Liver (tissue), 3 donors: ENCODE measurements at regions not wholly inside any gene's neighbourhood (a gene's known extent, or its start where the extent isn't known, plus 50 kb on each side); places are given as distances from the start of the nearest gene placed in this dataset.

Source experiments
- FOXA1 ChIP-seq: IDR thresholded peaks from 2 replicates; pipeline ENCODE4 v1.6.1; 2016; ENCODE audit warnings: antibody characterized with exemption
- SP1 ChIP-seq: IDR thresholded peaks from 2 replicates; pipeline ENCODE4 v1.6.1; 2018; ENCODE audit warnings: antibody characterized with exemption, mild to moderate bottlenecking
- YY1 ChIP-seq: IDR thresholded peaks from 2 replicates; pipeline ENCODE4 v1.6.1; 2016; ENCODE audit warnings: antibody characterized with exemption, mild to moderate bottlenecking
- TF ChIP-seq, protein P1 (sequence below): fragments of 150-350 bp; IDR thresholded peaks from 2 replicates; pipeline ENCODE4 v1.5.1; 2017; ENCODE audit warnings: improper control_type of control experiment, low read depth, low read length; ENCODE audit not compliant: missing input control
- TF ChIP-seq, protein P2 (sequence below): IDR thresholded peaks from 2 replicates; pipeline ENCODE4 v1.6.1; 2016; ENCODE audit warnings: antibody characterized with exemption, mild to moderate bottlenecking
- donor health status: healthy.
- donor health status: healthy.

DNA sequence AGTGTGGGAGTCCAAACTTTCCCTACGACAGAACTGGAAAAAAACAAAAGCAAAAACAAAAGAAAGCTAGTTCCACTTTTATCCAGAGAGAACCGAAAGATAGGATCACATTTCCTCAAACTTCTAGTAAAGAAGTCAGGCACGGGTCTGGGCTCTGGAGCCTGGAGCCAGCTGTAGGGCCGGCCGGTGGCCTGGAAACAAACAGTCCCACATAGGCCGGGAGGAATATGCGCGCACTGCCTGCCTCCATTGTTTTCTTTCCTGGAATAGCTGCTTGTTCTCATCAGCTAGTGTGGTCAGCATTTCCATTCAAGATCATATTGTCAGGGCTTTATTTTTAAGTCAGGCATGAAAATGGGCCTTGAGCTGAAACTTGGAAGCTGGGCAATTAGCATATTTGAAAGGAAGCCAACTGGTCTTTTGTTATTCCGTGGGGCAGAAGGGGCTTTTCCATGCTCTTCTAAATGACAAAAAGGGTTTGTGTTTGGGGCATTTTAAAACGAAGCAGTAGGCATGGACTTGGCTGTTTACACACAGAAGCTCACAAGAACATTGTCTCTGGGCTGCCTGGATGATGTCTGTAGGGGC lies 58.7 kb upstream of the RFX8 start:
- TF ChIP-seq, protein P1, sequence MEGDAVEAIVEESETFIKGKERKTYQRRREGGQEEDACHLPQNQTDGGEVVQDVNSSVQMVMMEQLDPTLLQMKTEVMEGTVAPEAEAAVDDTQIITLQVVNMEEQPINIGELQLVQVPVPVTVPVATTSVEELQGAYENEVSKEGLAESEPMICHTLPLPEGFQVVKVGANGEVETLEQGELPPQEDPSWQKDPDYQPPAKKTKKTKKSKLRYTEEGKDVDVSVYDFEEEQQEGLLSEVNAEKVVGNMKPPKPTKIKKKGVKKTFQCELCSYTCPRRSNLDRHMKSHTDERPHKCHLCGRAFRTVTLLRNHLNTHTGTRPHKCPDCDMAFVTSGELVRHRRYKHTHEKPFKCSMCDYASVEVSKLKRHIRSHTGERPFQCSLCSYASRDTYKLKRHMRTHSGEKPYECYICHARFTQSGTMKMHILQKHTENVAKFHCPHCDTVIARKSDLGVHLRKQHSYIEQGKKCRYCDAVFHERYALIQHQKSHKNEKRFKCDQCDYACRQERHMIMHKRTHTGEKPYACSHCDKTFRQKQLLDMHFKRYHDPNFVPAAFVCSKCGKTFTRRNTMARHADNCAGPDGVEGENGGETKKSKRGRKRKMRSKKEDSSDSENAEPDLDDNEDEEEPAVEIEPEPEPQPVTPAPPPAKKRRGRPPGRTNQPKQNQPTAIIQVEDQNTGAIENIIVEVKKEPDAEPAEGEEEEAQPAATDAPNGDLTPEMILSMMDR = no peak
- TF ChIP-seq FOXA1 = no peak
- TF ChIP-seq YY1 = no peak
- TF ChIP-seq, protein P2, sequence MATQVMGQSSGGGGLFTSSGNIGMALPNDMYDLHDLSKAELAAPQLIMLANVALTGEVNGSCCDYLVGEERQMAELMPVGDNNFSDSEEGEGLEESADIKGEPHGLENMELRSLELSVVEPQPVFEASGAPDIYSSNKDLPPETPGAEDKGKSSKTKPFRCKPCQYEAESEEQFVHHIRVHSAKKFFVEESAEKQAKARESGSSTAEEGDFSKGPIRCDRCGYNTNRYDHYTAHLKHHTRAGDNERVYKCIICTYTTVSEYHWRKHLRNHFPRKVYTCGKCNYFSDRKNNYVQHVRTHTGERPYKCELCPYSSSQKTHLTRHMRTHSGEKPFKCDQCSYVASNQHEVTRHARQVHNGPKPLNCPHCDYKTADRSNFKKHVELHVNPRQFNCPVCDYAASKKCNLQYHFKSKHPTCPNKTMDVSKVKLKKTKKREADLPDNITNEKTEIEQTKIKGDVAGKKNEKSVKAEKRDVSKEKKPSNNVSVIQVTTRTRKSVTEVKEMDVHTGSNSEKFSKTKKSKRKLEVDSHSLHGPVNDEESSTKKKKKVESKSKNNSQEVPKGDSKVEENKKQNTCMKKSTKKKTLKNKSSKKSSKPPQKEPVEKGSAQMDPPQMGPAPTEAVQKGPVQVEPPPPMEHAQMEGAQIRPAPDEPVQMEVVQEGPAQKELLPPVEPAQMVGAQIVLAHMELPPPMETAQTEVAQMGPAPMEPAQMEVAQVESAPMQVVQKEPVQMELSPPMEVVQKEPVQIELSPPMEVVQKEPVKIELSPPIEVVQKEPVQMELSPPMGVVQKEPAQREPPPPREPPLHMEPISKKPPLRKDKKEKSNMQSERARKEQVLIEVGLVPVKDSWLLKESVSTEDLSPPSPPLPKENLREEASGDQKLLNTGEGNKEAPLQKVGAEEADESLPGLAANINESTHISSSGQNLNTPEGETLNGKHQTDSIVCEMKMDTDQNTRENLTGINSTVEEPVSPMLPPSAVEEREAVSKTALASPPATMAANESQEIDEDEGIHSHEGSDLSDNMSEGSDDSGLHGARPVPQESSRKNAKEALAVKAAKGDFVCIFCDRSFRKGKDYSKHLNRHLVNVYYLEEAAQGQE = no peak
- no peak for TF ChIP-seq SP1
